Left kidney (tissue), 1 donor: ENCODE measurements at regions not wholly inside any gene's neighbourhood (a gene's known extent, or its start where the extent isn't known, plus 50 kb on each side); places are given as distances from the start of the nearest gene placed in this dataset.
"Not testable (repeated sequence)": the region's sequence is repeated elsewhere in the genome, so short reads cannot be mapped to it uniquely, and the experiment has no call there.

Experiments
- DNase-seq: peaks from one replicate; pipeline ENCODE4 v3.0.0-alpha.2; 2013

- no peak for DNase-seq
Measured at GRCh38 chr13:34363266-34363665, 545.3 kb downstream of the RFC3 start.

GRCh38 chr13:34364633-34365032, 546.7 kb downstream of the RFC3 start:
- DNase-seq: no peak

GRCh38 chr13:34369931-34370330, 552.0 kb downstream of the RFC3 start:
- no peak for DNase-seq

GRCh38 chr13:34371108-34371507, 553.2 kb downstream of the RFC3 start:
- DNase-seq: no peak

GRCh38 chr13:34371645-34372395, 553.9 kb downstream of the RFC3 start:
- no peak for DNase-seq

- no peak for DNase-seq
Measured at GRCh38 chr13:34372581-34372980, 554.6 kb downstream of the RFC3 start.

GRCh38 chr13:34376483-34376882, 558.5 kb downstream of the RFC3 start:
- DNase-seq: no peak

GRCh38 chr13:34381228-34381627, 560.8 kb upstream of the NBEA start:
- no peak for DNase-seq

- no peak for DNase-seq
Measured at GRCh38 chr13:34383728-34384127, 558.3 kb upstream of the NBEA start.

- DNase-seq: not testable (repeated sequence)
Measured at GRCh38 chr13:34386229-34386628, 555.8 kb upstream of the NBEA start.

GRCh38 chr13:34391076-34391475, 551.0 kb upstream of the NBEA start:
- DNase-seq: no peak

GRCh38 chr13:34401696-34402095, 540.4 kb upstream of the NBEA start:
- DNase-seq: no peak

GRCh38 chr13:34405410-34406181, 536.5 kb upstream of the NBEA start:
- no peak for DNase-seq

GRCh38 chr13:34408640-34409039, 533.4 kb upstream of the NBEA start:
- DNase-seq: no peak

GRCh38 chr13:34409496-34410182, 532.4 kb upstream of the NBEA start:
- DNase-seq: no peak

- no peak for DNase-seq
Measured at GRCh38 chr13:34410678-34411077, 531.4 kb upstream of the NBEA start.

GRCh38 chr13:34411177-34411576, 530.9 kb upstream of the NBEA start:
- no peak for DNase-seq

- DNase-seq: no peak
Measured at GRCh38 chr13:34411894-34412293, 530.2 kb upstream of the NBEA start.

- DNase-seq: no peak
Measured at GRCh38 chr13:34412295-34412694, 529.8 kb upstream of the NBEA start.

- DNase-seq: no peak
Measured at GRCh38 chr13:34412817-34413375, 529.2 kb upstream of the NBEA start.

GRCh38 chr13:34413538-34414210, 528.4 kb upstream of the NBEA start:
- no peak for DNase-seq

GRCh38 chr13:34414616-34415015, 527.5 kb upstream of the NBEA start:
- no peak for DNase-seq
